ENCODE measurements at regions not wholly inside any gene's neighbourhood (a gene's known extent, or its start where the extent isn't known, plus 50 kb on each side); places are given as distances from the start of the nearest gene placed in this dataset.

GRCh38 chr5:56749842-56750241 lies 65.5 kb upstream of the MAP3K1 start:
- FAIRE-seq (no peak), DNase-seq (no peak), ATAC-seq (no peak)
- no peak for TF ChIP-seq CTCF (IDR thresholded peaks at IDR 0.05)
- Histone ChIP-seq H3K27me3 (no peaks in the 10 kb centered on the region), H3K27ac (no peak overlapping the region), H3K9me3 (no peaks in the 10 kb centered on the region), H3K36me3 (no peaks in the 10 kb centered on the region), H3K4me1 (no peaks in the 10 kb centered on the region), H3K4me3 (no peak overlapping the region)
- WGBS, 2 donors: 93 to 100% methylated on average over 3 of the region's 3 CpGs
- intact Hi-C loops (cut with DNase I): no loop called here

- H3K27ac ChIP-seq: no peak overlapping the region
- 81 to 90% methylated on average over 4 of the region's 4 CpGs for WGBS, 2 donors
- FAIRE-seq (no peak), DNase-seq (no peak), ATAC-seq (no peak)
- no peak overlapping the region for H3K4me3 ChIP-seq
- no peaks in the 10 kb centered on the region for H3K36me3 ChIP-seq
- no peaks in the 10 kb centered on the region for H3K9me3 ChIP-seq
- no peaks in the 10 kb centered on the region for H3K27me3 ChIP-seq
- no peak for TF ChIP-seq CTCF (IDR thresholded peaks at IDR 0.05)
- no peaks in the 10 kb centered on the region for H3K4me1 ChIP-seq
- intact Hi-C loops (cut with DNase I): no loop called here
These were observed 68.6 kb upstream of the MAP3K1 start for GRCh38 chr5:56746553-56747339.

- DNase-seq: no peak
- no peak for FAIRE-seq
- Histone ChIP-seq H3K9me3 (no peaks in the 10 kb centered on the region), H3K4me3 (no peak overlapping the region), H3K27ac (no peak overlapping the region), H3K36me3 (no peaks in the 10 kb centered on the region), H3K27me3 (no peaks in the 10 kb centered on the region), H3K4me1 (no peaks in the 10 kb centered on the region)
- 92 to 93% methylated on average over 6 of the region's 6 CpGs for WGBS, 2 donors
- intact Hi-C loops (cut with DNase I): no loop called here
- no peak for TF ChIP-seq CTCF (IDR thresholded peaks at IDR 0.05)
- no peak for ATAC-seq
These were observed 69.5 kb upstream of the MAP3K1 start for GRCh38 chr5:56745864-56746263.

- FAIRE-seq (no peak), ATAC-seq (no peak), DNase-seq (no peak)
- no peak overlapping the region for H3K27ac ChIP-seq
- TF ChIP-seq CTCF (IDR thresholded peaks at IDR 0.05): no peak
- no peaks in the 10 kb centered on the region for H3K27me3 ChIP-seq
- H3K36me3 ChIP-seq: no peaks in the 10 kb centered on the region
- no peaks in the 10 kb centered on the region for H3K4me1 ChIP-seq
- no peaks in the 10 kb centered on the region for H3K9me3 ChIP-seq
- intact Hi-C loops (cut with DNase I): no loop called here
- 93 to 97% methylated on average over 4 of the region's 4 CpGs for WGBS, 2 donors
- no peak overlapping the region for H3K4me3 ChIP-seq
These were observed 74.5 kb upstream of the MAP3K1 start for GRCh38 chr5:56740868-56741267.

GRCh38 chr5:56739990-56740389 lies 75.4 kb upstream of the MAP3K1 start:
- Histone ChIP-seq H3K27me3 (no peaks in the 10 kb centered on the region), H3K27ac (no peak overlapping the region), H3K36me3 (no peaks in the 10 kb centered on the region), H3K4me1 (no peaks in the 10 kb centered on the region), H3K4me3 (no peak overlapping the region), H3K9me3 (no peaks in the 10 kb centered on the region)
- no peak for ATAC-seq
- TF ChIP-seq CTCF (IDR thresholded peaks at IDR 0.05): no peak
- WGBS, 2 donors: 24 to 35% methylated on average over 1 of the region's 1 CpG
- intact Hi-C loops (cut with DNase I): no loop called here
- no peak for DNase-seq
- no peak for FAIRE-seq
